ENCODE measurements at regions not wholly inside any gene's neighbourhood (a gene's known extent, or its start where the extent isn't known, plus 50 kb on each side); places are given as distances from the start of the nearest gene placed in this dataset.
A peak's percentile ranks its signal among the peaks of the same experiment; 100 is the strongest.

- peak; percentile 89; the same call in 1 of the 2 replicates for TF ChIP-seq ZNF280D (CRISPR knock-in tag; IDR thresholded peaks at IDR 0.05)
- TF ChIP-seq GABPB1 (CRISPR knock-in tag; IDR thresholded peaks at IDR 0.05), result peak; percentile 90
- peak; percentile 39 for TF ChIP-seq GATAD2A (CRISPR knock-in tag; IDR thresholded peaks at IDR 0.05)
- peak; percentile 97 for TF ChIP-seq YEATS2 (CRISPR knock-in tag; IDR thresholded peaks at IDR 0.05; ENCODE audit: borderline replicate concordance)
- TF ChIP-seq EEA1 (CRISPR knock-in tag; IDR thresholded peaks at IDR 0.05; ENCODE audit: borderline replicate concordance), result no peak
- peak; percentile 71 for TF ChIP-seq ZNF407 (CRISPR knock-in tag; IDR thresholded peaks at IDR 0.05; ENCODE audit: not compliant biosample characterization)
- no peak for TF ChIP-seq ZNF383 (CRISPR knock-in tag; IDR thresholded peaks at IDR 0.05; ENCODE audit: borderline replicate concordance)
- TF ChIP-seq ZBTB4 (CRISPR knock-in tag; IDR thresholded peaks at IDR 0.05; ENCODE audit: borderline replicate concordance), result 0 out of 2 replicates have a peak, but pooled peaks have one; percentile 65
- no peak for TF ChIP-seq ZNF572 (CRISPR knock-in tag; IDR thresholded peaks at IDR 0.05)
- TF ChIP-seq HMG20A (CRISPR knock-in tag; IDR thresholded peaks at IDR 0.05; ENCODE audit: borderline replicate concordance), result no peak
- TF ChIP-seq PHF21A (CRISPR knock-in tag; IDR thresholded peaks at IDR 0.05), result 0 out of 2 replicates have a peak, but pooled peaks have one; percentile 40
- peak; percentile 75 for TF ChIP-seq ZNF883 (CRISPR knock-in tag; IDR thresholded peaks at IDR 0.05; ENCODE audit: not compliant biosample characterization)
- TF ChIP-seq ZBTB7A (CRISPR knock-in tag; IDR thresholded peaks at IDR 0.05), result peak; percentile 54; the same call in 1 of the 2 replicates
- no peak for TF ChIP-seq CENPT (CRISPR knock-in tag; IDR thresholded peaks at IDR 0.05; ENCODE audit: low read depth)
Measured at GRCh38 chr13:44141725-44142539, 231.7 kb upstream of the SERP2 start (continued).
